ENCODE measurements at regions not wholly inside any gene's neighbourhood (a gene's known extent, or its start where the extent isn't known, plus 50 kb on each side); places are given as distances from the start of the nearest gene placed in this dataset.

GRCh38 chr9:99488131-99489059 is 266.3 kb downstream of the SEC61B start:
- H4K5ac ChIP-seq (ENCODE audit: insufficient read length, low read depth, low read length) = no peak overlapping the region
- H3K9me3 ChIP-seq (ENCODE audit: insufficient read depth in 2 of 2, low read depth in 1 of 2, low read length in 1 of 2) = no peaks in the 10 kb centered on the region
- CTCF ChIA-PET (ENCODE audit: partially characterized antibody) = interaction anchor here (0.5 to 1.7 kb wide), 9 partner anchors 9 to 510 kb away, joined by 3 to 4 read pairs (median 3); no protein-coding TSS in a partner anchor
- H3K4me2 ChIP-seq (ENCODE audit: insufficient read depth in 1 of 2, low read depth in 2 of 2, low read length in 2 of 2) = peak overlapping the region; percentile 20 to 31; a peak in 2 of 4 replicates
- H2BK20ac ChIP-seq (ENCODE audit: low read length) = peak overlapping the region; percentile 87; the same call in 1 of the 2 replicates
- H3K23ac ChIP-seq (ENCODE audit: insufficient read length) = no peak overlapping the region
- no peak overlapping the region for H2AK5ac ChIP-seq (ENCODE audit: low read depth, low read length)
- H3K79me1 ChIP-seq (ENCODE audit: low read depth, low read length) = no peaks in the 10 kb centered on the region
- H3K14ac ChIP-seq (ENCODE audit: insufficient read length) = no peak overlapping the region
- H3K4ac ChIP-seq (replicated peaks; ENCODE audit: insufficient read length, low read depth, low read length) = no peak overlapping the region
- H2BK15ac ChIP-seq (ENCODE audit: low read length) = peak overlapping the region; percentile 74; the same call in 1 of the 2 replicates
- no peak overlapping the region for H3K4me3 ChIP-seq (ENCODE audit: extremely low read depth in 1 of 4, insufficient read depth in 2 of 4, low read depth in 3 of 4, low read length in 4 of 4)
- H3K36me3 ChIP-seq (ENCODE audit: control insufficient read depth in 2 of 4, insufficient read depth in 4 of 4, low read length in 3 of 4) = no peaks in the 10 kb centered on the region
- H3K4me1 ChIP-seq (replicated peaks in 1 of 4; ENCODE audit: control insufficient read depth in 3 of 4, insufficient read depth in 4 of 4, low read length in 3 of 4) = peaks cover 3 to 11% (median 5%) of the 10 kb centered on the region in 4 experiments; a peak in 5 of 7 replicates
- no peak overlapping the region for H4K8ac ChIP-seq (ENCODE audit: extremely low read depth, insufficient read depth, low read length)
- DNase-seq (ENCODE audit: low read depth in 1 of 2, low spot score in 2 of 2) = no peak
- TF ChIP-seq BACH1 (IDR thresholded peaks at IDR 0.05; ENCODE audit: low read length) = no peak
- no peak overlapping the region for H3K56ac ChIP-seq (replicated peaks; ENCODE audit: insufficient read length, low read depth, low read length)
- no peak overlapping the region for H3K9ac ChIP-seq (replicated peaks in 1 of 4; ENCODE audit: extremely low read depth in 1 of 4, low read depth in 3 of 4, low read length in 3 of 4)
- no peak overlapping the region; the same call in 1 of the 2 replicates for H3K18ac ChIP-seq (ENCODE audit: extremely low read depth, low read length)
- no peak overlapping the region for H4K91ac ChIP-seq (replicated peaks; ENCODE audit: insufficient read length, low read length)
- no peak overlapping the region for H2BK12ac ChIP-seq (ENCODE audit: low read depth, low read length)
- no peaks in the 10 kb centered on the region; a peak in 2 of 7 replicates for H3K27me3 ChIP-seq (replicated peaks in 1 of 4; ENCODE audit: control insufficient read depth in 3 of 4, extremely low read depth in 1 of 4, insufficient read depth in 3 of 4, low read length in 3 of 4)
- no peak overlapping the region for H2BK120ac ChIP-seq (replicated peaks; ENCODE audit: low read depth, low read length)
- no peaks in the 10 kb centered on the region for H3K23me2 ChIP-seq (ENCODE audit: low read depth, low read length)
- no peak for FAIRE-seq
- no peak overlapping the region for H2AFZ ChIP-seq (ENCODE audit: low read length)
- POLR2A ChIA-PET (ENCODE audit: partially characterized antibody) = interaction anchor here (1.3 kb wide), 1 partner anchor 14 kb away, joined by 3 read pairs; no protein-coding TSS in a partner anchor
- peak overlapping the region; percentile 32; the same call in 1 of the 2 replicates for H2BK5ac ChIP-seq (ENCODE audit: low read depth, low read length)
- no peaks in the 10 kb centered on the region for H3K79me2 ChIP-seq (ENCODE audit: control insufficient read depth in 1 of 2, insufficient read depth in 2 of 2, low read length in 2 of 2)
- H4K20me1 ChIP-seq (replicated peaks in 1 of 2; ENCODE audit: control insufficient read depth in 1 of 2, insufficient read depth in 2 of 2, low read length in 2 of 2) = no peaks in the 10 kb centered on the region
- 27% methylated on average over 7 of the region's 7 CpGs; no CpG with 5 or more reads in 1 of the 2 experiments for WGBS, 2 experiments (ENCODE audit: extremely low coverage in 1 of 2, insufficient coverage in 1 of 2, insufficient read length in 1 of 2, insufficient replicate concordance in 2 of 2, low coverage in 1 of 2, low lambda C conversion rate in 2 of 2, missing lambda C conversion rate in 1 of 2)
- no peak overlapping the region for H3K27ac ChIP-seq (ENCODE audit: low read depth, low read length)
